ENCODE measurements at regions not wholly inside any gene's neighbourhood (a gene's known extent, or its start where the extent isn't known, plus 50 kb on each side); places are given as distances from the start of the nearest gene placed in this dataset.

DNA sequence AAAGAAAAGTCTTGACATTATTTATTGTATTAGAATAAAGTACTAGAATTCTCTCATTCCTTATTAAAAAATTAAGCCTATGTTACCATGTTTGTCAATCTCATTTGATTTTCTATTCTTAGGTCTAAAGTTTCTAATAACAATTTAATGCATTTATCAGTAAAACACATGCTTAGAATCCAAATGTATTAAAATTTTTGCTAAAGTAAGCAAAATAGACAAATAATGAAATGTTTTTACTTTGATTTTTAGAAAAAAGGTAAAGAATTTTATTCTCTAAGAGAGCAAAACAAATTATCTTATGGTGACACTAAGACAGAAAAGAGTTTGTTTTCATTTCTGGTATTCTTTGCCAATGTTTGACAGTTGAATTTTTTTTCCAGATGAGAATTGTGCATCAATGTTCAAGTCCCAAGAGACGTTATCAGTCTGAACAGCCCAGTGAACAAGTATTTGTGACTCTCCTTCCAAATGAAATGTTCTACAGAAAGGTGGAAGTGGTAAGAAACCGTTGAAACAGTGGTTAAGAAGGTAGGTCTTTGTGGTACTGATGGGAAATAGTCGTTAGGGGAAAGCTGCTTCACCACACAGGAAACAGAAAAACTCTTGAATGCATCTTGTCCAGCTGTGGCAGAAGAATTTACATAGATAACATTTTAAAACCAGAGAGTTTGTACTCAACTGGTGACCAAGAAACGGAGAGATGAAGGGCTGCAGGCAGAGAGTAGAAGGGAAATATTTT, 402.5 kb downstream of the PTPRC start:
- in situ Hi-C loops (cut with HindIII; ENCODE audit: extremely low pct_ligation_motif_present, low pct_unique_long_range_greater_than_20kb) = no loop called here
- no peak for TF ChIP-seq ZNF232 (CRISPR knock-in tag; IDR thresholded peaks at IDR 0.05; ENCODE audit: borderline replicate concordance)
- TF ChIP-seq ZNF318 (CRISPR knock-in tag; IDR thresholded peaks at IDR 0.05) = no peak
- no peak for TF ChIP-seq ZNF570 (CRISPR knock-in tag; IDR thresholded peaks at IDR 0.05; ENCODE audit: borderline replicate concordance)
- peak in 1 of 2 experiments; percentile 65; a peak in 2 of 4 replicates for TF ChIP-seq MAFK (conservative IDR thresholded peaks at IDR 0.05 in 1 of 2, IDR thresholded peaks at IDR 0.05 in 1 of 2; ENCODE audit: low read length in 2 of 2)
- TF ChIP-seq, protein P1, sequence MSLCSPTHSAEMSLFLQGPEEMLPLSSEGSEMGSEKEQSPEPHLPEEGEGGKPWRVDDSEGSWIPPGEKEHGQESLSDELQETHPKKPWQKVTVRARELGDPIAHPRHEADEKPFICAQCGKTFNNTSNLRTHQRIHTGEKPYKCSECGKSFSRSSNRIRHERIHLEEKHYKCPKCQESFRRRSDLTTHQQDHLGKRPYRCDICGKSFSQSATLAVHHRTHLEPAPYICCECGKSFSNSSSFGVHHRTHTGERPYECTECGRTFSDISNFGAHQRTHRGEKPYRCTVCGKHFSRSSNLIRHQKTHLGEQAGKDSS (CRISPR knock-in tag; IDR thresholded peaks at IDR 0.05; ENCODE audit: borderline replicate concordance, low read depth) = no peak
- no peak for TF ChIP-seq U2AF2 (IDR thresholded peaks at IDR 0.05; ENCODE audit: low read depth, low read length)
- TF ChIP-seq MBNL3 (CRISPR knock-in tag; conservative IDR thresholded peaks at IDR 0.05) = no peak
- no peak for TF ChIP-seq ZZZ3 (CRISPR knock-in tag; IDR thresholded peaks at IDR 0.05; ENCODE audit: borderline replicate concordance)
- no peak overlapping the region for H3K4me2 ChIP-seq (ENCODE audit: low read depth, low read length)
- intact Hi-C loops (cut with micrococcal nuclease; ENCODE audit: unreplicated experiment) = no loop called here
- DNase-seq (ENCODE audit: low spot score) (no peak), FAIRE-seq (no peak), ATAC-seq (no peak)
- H3K9me3 ChIP-seq (ENCODE audit: low read length) = no peaks in the 10 kb centered on the region
- no peaks in the 10 kb centered on the region for H3K36me3 ChIP-seq (replicated peaks in 1 of 2; ENCODE audit: control insufficient read depth in 1 of 2, insufficient read depth in 2 of 2, low read length in 2 of 2)
- no peaks in the 10 kb centered on the region for H4K20me1 ChIP-seq (ENCODE audit: insufficient read depth, low read length)
- H3K27me3 ChIP-seq (ENCODE audit: control insufficient read depth in 1 of 2, insufficient read depth in 2 of 2, low read length in 2 of 2) = no peaks in the 10 kb centered on the region
- no peak overlapping the region for H2AFZ ChIP-seq (ENCODE audit: low read length)
- ChIA-PET CTCF (ENCODE audit: low intra/inter-chr PET ratio, low total read pairs) (no interaction called here), POLR2A (no interaction called here)
- H3K4me1 ChIP-seq (ENCODE audit: insufficient read depth, low read length) = no peaks in the 10 kb centered on the region
- H3K27ac ChIP-seq (ENCODE audit: extremely low read length, insufficient read depth, low read length) = no peak overlapping the region
- H3K9ac ChIP-seq (ENCODE audit: insufficient read depth, low read depth, low read length) = no peak overlapping the region
- H3K79me2 ChIP-seq (ENCODE audit: insufficient read depth, low read length) = no peaks in the 10 kb centered on the region
- WGBS (ENCODE audit: low lambda C conversion rate) = 0% methylated on average over 4 of the region's 4 CpGs
- no peak overlapping the region for H3K4me3 ChIP-seq (replicated peaks in 1 of 3; ENCODE audit: insufficient read depth in 1 of 3, low read depth in 2 of 3, low read length in 3 of 3)
- no TSS peak for BruUV-seq (replicated peaks)
